IgD-negative memory B cell (primary cell): ENCODE measurements at regions not wholly inside any gene's neighbourhood (a gene's known extent, or its start where the extent isn't known, plus 50 kb on each side); places are given as distances from the start of the nearest gene placed in this dataset.
A peak's percentile ranks its signal among the peaks of the same experiment; 100 is the strongest.
"Not testable (repeated sequence)": the region's sequence is repeated elsewhere in the genome, so short reads cannot be mapped to it uniquely, and the experiment has no call there.

Experiments
- H3K27ac Mint-ChIP-seq, 3 donors: one replicate each; pipeline ENCODE4 v1.8.0; 2020 to 2022; ENCODE audit warnings: mild to moderate bottlenecking in 3 of 3, mixed read lengths in 3 of 3, moderate library complexity in 1 of 3
- H3K27me3 Mint-ChIP-seq: one replicate; pipeline ENCODE4 v1.8.0; 2021; ENCODE audit warnings: mixed read lengths
- H3K36me3 Mint-ChIP-seq: one replicate; pipeline ENCODE4 v1.8.0; 2020; ENCODE audit warnings: mild to moderate bottlenecking, mixed read lengths
- H3K4me1 Mint-ChIP-seq, 3 donors: one replicate each; pipeline ENCODE4 v1.8.0; 2020 to 2022; ENCODE audit warnings: mixed read lengths in 3 of 3, mild to moderate bottlenecking in 1 of 3
- H3K4me3 Mint-ChIP-seq, 4 donors: one replicate each; pipeline ENCODE4 v1.8.0; 2020 to 2022; ENCODE audit warnings: mild to moderate bottlenecking in 4 of 4, mixed read lengths in 4 of 4, moderate library complexity in 3 of 4
- H3K9me3 Mint-ChIP-seq, 3 donors: one replicate each; pipeline ENCODE4 v1.8.0; 2020 to 2021; ENCODE audit warnings: mixed read lengths in 3 of 3, mild to moderate bottlenecking in 1 of 3

- H3K36me3 Mint-ChIP-seq = no peaks in the 10 kb centered on the region
- H3K9me3 Mint-ChIP-seq = peaks cover 5 to 14% (median 8%) of the 10 kb centered on the region in 3 donors
- no peak overlapping the region for H3K27ac Mint-ChIP-seq
- no peak overlapping the region for H3K4me3 Mint-ChIP-seq
- no peaks in the 10 kb centered on the region for H3K27me3 Mint-ChIP-seq
- H3K4me1 Mint-ChIP-seq = no peaks in the 10 kb centered on the region
Measured at GRCh38 chr1:228882041-228882770, 146.9 kb downstream of the RHOU start.

DNA sequence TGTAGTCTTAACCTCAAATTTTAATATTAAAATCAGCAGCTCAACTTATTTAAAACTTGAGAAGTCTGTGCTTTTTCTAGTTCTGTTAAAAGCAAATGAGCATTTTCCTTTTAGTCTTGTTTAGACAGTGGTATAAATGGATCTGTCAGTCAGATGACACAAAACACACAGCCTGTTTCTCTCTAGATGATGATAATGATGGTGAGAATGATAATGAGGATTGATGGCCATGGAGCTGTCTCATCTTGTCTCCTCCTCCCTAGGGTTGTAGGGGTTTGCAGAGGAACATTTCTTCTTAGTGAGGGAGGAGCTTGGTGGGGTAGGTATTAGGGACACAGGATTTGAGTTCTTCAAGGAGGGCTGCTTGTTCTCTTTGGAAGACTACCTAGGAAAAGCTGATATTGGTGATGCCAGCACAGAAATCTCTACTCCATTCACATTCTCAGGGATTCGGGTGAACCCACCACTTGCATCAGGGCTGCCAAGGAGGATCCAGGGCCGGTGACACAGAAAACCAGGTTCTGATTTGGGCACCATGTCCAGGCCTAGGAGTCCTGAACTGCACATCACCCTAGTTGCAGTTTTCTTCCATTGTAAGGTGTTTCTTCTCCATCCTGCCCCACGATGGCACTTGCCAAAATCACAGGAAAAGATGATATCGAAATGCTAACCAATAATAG is 147.6 kb downstream of the RHOU start:
- H3K9me3 Mint-ChIP-seq = peaks cover 5 to 14% (median 8%) of the 10 kb centered on the region in 3 donors
- H3K36me3 Mint-ChIP-seq = no peaks in the 10 kb centered on the region
- H3K4me1 Mint-ChIP-seq = no peaks in the 10 kb centered on the region
- H3K4me3 Mint-ChIP-seq = no peak overlapping the region
- no peak overlapping the region for H3K27ac Mint-ChIP-seq
- H3K27me3 Mint-ChIP-seq = no peaks in the 10 kb centered on the region

- Mint-ChIP-seq H3K27ac (no peak overlapping the region), H3K27me3 (no peaks in the 10 kb centered on the region), H3K9me3 (peaks cover 5 to 14% (median 8%) of the 10 kb centered on the region in 3 donors), H3K4me1 (no peaks in the 10 kb centered on the region), H3K36me3 (no peaks in the 10 kb centered on the region), H3K4me3 (no peak overlapping the region)
Measured at GRCh38 chr1:228883535-228883934, 148.3 kb downstream of the RHOU start.

DNA sequence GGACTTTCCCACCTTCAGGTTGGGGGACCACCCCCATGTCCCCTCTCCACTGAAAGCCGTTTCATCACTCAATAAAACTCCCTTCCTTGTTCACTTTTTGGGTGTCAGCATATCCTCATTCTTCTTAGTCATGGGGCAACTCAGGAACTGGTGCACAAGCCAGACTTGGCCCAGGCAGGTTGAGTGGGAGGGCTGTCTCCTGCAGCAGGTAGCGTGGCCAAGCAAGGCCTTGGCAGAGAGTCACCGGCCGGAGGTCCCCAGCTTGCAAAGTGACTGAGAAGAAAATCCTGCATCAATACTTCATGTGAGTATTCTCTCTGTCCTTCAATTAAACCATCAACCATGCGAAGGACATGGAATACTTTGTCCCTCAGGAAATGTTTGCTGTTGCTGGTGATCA is 148.9 kb downstream of the RHOU start:
- H3K36me3 Mint-ChIP-seq = no peaks in the 10 kb centered on the region
- peaks cover 5 to 12% (median 8%) of the 10 kb centered on the region in 3 donors for H3K9me3 Mint-ChIP-seq
- no peak overlapping the region for H3K4me3 Mint-ChIP-seq
- H3K27me3 Mint-ChIP-seq = peaks cover 1% of the 10 kb centered on the region
- peak overlapping the region in 1 of 3 donors; percentile 41 for H3K27ac Mint-ChIP-seq
- no peaks in the 10 kb centered on the region for H3K4me1 Mint-ChIP-seq

- H3K4me3 Mint-ChIP-seq = peak overlapping the region in 1 of 4 donors; percentile 53
- no peaks in the 10 kb centered on the region for H3K36me3 Mint-ChIP-seq
- peak overlapping the region in 1 of 3 donors; percentile 41 for H3K27ac Mint-ChIP-seq
- H3K9me3 Mint-ChIP-seq = peaks cover 5 to 11% (median 8%) of the 10 kb centered on the region in 3 donors
- H3K27me3 Mint-ChIP-seq = peaks cover 4% of the 10 kb centered on the region
- H3K4me1 Mint-ChIP-seq = no peaks in the 10 kb centered on the region
Measured at GRCh38 chr1:228884615-228885566, 149.6 kb downstream of the RHOU start.

GRCh38 chr1:228885845-228886244 is 150.6 kb downstream of the RHOU start:
- H3K27ac Mint-ChIP-seq = no peak overlapping the region
- no peaks in the 10 kb centered on the region for H3K4me1 Mint-ChIP-seq
- H3K27me3 Mint-ChIP-seq = peaks cover 11% of the 10 kb centered on the region
- peaks cover 5 to 11% (median 8%) of the 10 kb centered on the region in 3 donors for H3K9me3 Mint-ChIP-seq
- H3K4me3 Mint-ChIP-seq = no peak overlapping the region
- H3K36me3 Mint-ChIP-seq = no peaks in the 10 kb centered on the region

GRCh38 chr1:228887101-228887500 is 151.8 kb downstream of the RHOU start:
- H3K4me1 Mint-ChIP-seq = no peaks in the 10 kb centered on the region
- H3K27ac Mint-ChIP-seq = no peak overlapping the region
- peaks cover 5 to 11% (median 8%) of the 10 kb centered on the region in 3 donors for H3K9me3 Mint-ChIP-seq
- peaks cover 11% of the 10 kb centered on the region for H3K27me3 Mint-ChIP-seq
- H3K36me3 Mint-ChIP-seq = no peaks in the 10 kb centered on the region
- no peak overlapping the region for H3K4me3 Mint-ChIP-seq

DNA sequence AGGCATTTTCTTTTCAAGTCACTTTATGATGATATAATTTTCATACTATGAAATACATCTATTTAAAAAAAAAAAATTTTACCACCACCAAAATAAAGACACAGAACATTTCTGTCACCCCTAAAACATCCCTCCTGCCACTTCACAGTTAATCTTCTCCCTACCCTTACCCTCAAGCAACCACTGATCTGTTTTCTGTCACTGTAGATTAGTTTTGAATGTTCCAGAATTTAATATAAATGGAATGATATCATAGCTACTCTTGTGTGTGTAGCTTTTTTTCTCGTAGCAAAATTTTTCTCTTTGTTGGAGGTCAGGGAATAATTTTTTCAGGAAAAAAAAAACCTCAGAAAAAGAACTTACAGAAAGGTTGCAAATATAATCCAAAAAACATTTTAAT is 152.7 kb downstream of the RHOU start:
- peaks cover 11% of the 10 kb centered on the region for H3K27me3 Mint-ChIP-seq
- no peak overlapping the region for H3K27ac Mint-ChIP-seq
- no peaks in the 10 kb centered on the region for H3K36me3 Mint-ChIP-seq
- H3K4me1 Mint-ChIP-seq = no peaks in the 10 kb centered on the region
- H3K4me3 Mint-ChIP-seq = no peak overlapping the region
- peaks cover 5 to 11% (median 8%) of the 10 kb centered on the region in 3 donors for H3K9me3 Mint-ChIP-seq

- Mint-ChIP-seq H3K4me3 (no peak overlapping the region), H3K36me3 (no peaks in the 10 kb centered on the region), H3K27me3 (peaks cover 13% of the 10 kb centered on the region), H3K27ac (no peak overlapping the region), H3K4me1 (no peaks in the 10 kb centered on the region), H3K9me3 (peaks cover 2 to 5% (median 3%) of the 10 kb centered on the region in 3 donors)
Measured at GRCh38 chr1:228889289-228889688, 154.0 kb downstream of the RHOU start.

DNA sequence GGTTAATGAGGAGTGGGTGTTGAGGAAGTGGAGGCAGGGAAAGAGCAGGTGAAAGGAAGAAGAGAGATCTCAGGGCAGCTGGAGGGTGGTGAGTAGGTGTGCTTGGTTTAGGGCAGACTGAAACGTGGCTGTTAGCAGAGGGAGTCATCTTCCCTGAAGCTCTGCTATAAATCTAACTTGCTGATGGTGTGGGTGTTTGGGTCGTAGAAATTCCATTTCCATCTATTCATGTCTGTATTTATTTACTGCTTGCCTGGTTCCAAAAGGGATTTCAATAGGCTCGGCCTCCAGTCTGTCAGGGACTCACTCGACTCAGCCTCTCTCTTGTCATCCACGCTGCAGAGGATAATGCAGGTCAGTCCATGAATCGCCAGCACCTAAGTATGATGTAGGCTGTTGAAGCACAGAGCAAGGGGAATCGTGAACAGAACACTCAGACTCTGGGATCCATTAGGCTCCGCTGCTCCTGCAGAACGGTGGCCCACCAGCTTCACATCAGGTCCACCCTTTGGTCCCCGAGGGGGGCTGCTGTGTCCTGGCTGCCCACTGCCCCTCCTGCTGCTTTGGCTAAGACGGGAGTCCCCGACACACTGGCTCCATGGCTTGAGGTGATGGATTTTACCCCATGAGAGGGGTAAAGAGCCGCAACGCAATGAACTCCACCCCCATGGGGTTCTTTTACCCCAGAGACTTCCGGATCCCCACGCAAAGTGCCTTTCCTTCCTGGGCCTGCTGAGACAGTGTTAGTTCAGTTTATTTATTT is 156.2 kb downstream of the RHOU start:
- Mint-ChIP-seq H3K4me3 (no peak overlapping the region), H3K27me3 (peaks cover 13% of the 10 kb centered on the region), H3K27ac (no peak overlapping the region), H3K4me1 (no peaks in the 10 kb centered on the region), H3K36me3 (no peaks in the 10 kb centered on the region), H3K9me3 (no peaks in the 10 kb centered on the region)

- not testable (repeated sequence) for H3K36me3 Mint-ChIP-seq, H3K4me3 Mint-ChIP-seq, H3K9me3 Mint-ChIP-seq, H3K4me1 Mint-ChIP-seq, H3K27ac Mint-ChIP-seq
- peaks cover 13% of the 10 kb centered on the region for H3K27me3 Mint-ChIP-seq
Measured at GRCh38 chr1:228892200-228892599, 156.9 kb downstream of the RHOU start.

DNA sequence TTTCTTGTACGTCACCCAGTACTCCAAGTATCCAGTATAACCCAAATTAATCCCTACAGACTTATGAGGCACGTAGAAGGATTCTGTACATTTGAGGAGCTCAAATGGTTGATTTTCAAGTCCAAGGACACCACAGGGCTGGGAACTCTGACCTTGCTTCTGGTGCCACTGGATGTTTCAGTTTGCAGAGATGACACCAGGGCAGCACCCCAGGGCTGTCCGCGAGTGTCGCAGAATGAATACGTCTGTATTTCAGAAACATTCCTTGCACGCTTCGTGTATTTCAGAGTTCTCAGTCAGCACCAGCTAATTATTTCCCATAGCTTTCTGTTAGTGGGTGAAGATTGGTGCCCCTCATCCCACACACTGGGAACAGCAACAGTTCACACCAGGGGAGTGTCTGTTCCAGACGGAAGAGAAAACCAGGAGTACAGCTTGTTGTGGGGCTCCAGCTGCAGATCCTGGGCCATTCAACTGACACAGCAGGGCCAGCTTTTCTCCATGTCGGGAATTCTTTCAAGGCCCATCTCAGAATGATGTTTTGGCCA is 159.2 kb downstream of the RHOU start:
- Mint-ChIP-seq H3K9me3 (no peaks in the 10 kb centered on the region), H3K27me3 (peaks cover 9% of the 10 kb centered on the region)

GRCh38 chr1:228897901-228898300 is 162.6 kb downstream of the RHOU start:
- H3K27me3 Mint-ChIP-seq = peaks cover 2% of the 10 kb centered on the region
- H3K36me3 Mint-ChIP-seq = peaks cover 2% of the 10 kb centered on the region
- H3K9me3 Mint-ChIP-seq = no peaks in the 10 kb centered on the region
- peak overlapping the region in 1 of 4 donors; percentile 37 for H3K4me3 Mint-ChIP-seq
- peaks cover 4 to 5% (median 4%) of the 10 kb centered on the region in 3 donors for H3K4me1 Mint-ChIP-seq
- no peak overlapping the region for H3K27ac Mint-ChIP-seq

More for the DNA sequence above, 159.2 kb downstream of the RHOU start:
- H3K27ac Mint-ChIP-seq = no peak overlapping the region
- peaks cover 2% of the 10 kb centered on the region for H3K36me3 Mint-ChIP-seq
- no peak overlapping the region for H3K4me3 Mint-ChIP-seq
- H3K4me1 Mint-ChIP-seq = peaks cover 4 to 5% (median 4%) of the 10 kb centered on the region in 3 donors

DNA sequence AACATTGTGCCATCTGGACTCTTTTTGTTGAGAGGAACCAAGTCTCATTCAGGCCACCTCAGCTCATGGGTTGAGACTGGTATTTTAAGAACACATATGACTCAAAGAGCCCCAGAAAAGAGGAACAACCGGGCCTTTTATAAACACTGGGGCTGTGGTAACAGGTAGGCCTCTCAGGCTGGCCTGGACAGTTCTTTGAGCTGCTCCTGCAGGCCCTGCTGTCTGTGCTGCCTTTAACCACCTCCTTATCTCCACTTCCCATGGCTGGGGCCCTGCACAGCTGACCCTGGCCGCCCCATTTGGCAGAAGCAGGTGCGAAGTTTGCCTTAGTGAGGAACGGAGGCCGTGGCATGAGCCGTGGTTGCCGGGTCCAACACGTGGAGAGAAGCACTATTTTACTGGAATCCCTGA is 163.3 kb downstream of the RHOU start:
- Mint-ChIP-seq H3K4me1 (peaks cover 4 to 5% (median 4%) of the 10 kb centered on the region in 3 donors), H3K27me3 (peaks cover 2% of the 10 kb centered on the region)

More for the DNA sequence above, 163.3 kb downstream of the RHOU start:
- peak overlapping the region in 1 of 3 donors; percentile 71 for H3K27ac Mint-ChIP-seq
- H3K4me3 Mint-ChIP-seq = peak overlapping the region in 1 of 4 donors; percentile 12
- no peaks in the 10 kb centered on the region for H3K9me3 Mint-ChIP-seq
- peaks cover 2% of the 10 kb centered on the region for H3K36me3 Mint-ChIP-seq
